ENCODE measurements at regions not wholly inside any gene's neighbourhood (a gene's known extent, or its start where the extent isn't known, plus 50 kb on each side); places are given as distances from the start of the nearest gene placed in this dataset.

- DNase-seq: no peak
Measured at GRCh38 chr7:47724335-47724982, 142.5 kb upstream of the TNS3 start.

GRCh38 chr7:47722126-47722525 lies 140.2 kb upstream of the TNS3 start:
- DNase-seq: no peak

- no peak for DNase-seq
Measured at GRCh38 chr7:47721670-47722069, 139.8 kb upstream of the TNS3 start.

- DNase-seq: no peak
Measured at GRCh38 chr7:47720907-47721244, 139.0 kb upstream of the TNS3 start.

- no peak for DNase-seq
Measured at GRCh38 chr7:47720141-47720906, 138.4 kb upstream of the TNS3 start.

GRCh38 chr7:47719675-47720074 lies 137.8 kb upstream of the TNS3 start:
- no peak for DNase-seq

GRCh38 chr7:47715631-47716068 lies 133.7 kb upstream of the TNS3 start:
- DNase-seq: no peak

GRCh38 chr7:47714669-47715607 lies 133.0 kb upstream of the TNS3 start:
- no peak for DNase-seq

- no peak for DNase-seq
Measured at GRCh38 chr7:47713595-47713994, 131.7 kb upstream of the TNS3 start.

GRCh38 chr7:47712416-47712815 lies 130.5 kb upstream of the TNS3 start:
- no peak for DNase-seq

- no peak for DNase-seq
Measured at GRCh38 chr7:47711776-47712175, 129.9 kb upstream of the TNS3 start.

- no peak for DNase-seq
Measured at GRCh38 chr7:47710201-47710935, 128.5 kb upstream of the TNS3 start.

GRCh38 chr7:47709451-47709850 lies 127.5 kb upstream of the TNS3 start:
- no peak for DNase-seq

GRCh38 chr7:47709051-47709450 lies 127.1 kb upstream of the TNS3 start:
- DNase-seq: no peak

- DNase-seq: no peak
Measured at GRCh38 chr7:47707583-47707982, 125.7 kb upstream of the TNS3 start.

GRCh38 chr7:47704936-47705335 lies 123.0 kb upstream of the TNS3 start:
- no peak for DNase-seq

- no peak for DNase-seq
Measured at GRCh38 chr7:47702080-47702479, 120.2 kb upstream of the TNS3 start.

- no peak for DNase-seq
Measured at GRCh38 chr7:47698386-47698785, 116.5 kb upstream of the TNS3 start.

GRCh38 chr7:47697543-47697942 lies 115.6 kb upstream of the TNS3 start:
- no peak for DNase-seq

GRCh38 chr7:47696152-47696710 lies 114.3 kb upstream of the TNS3 start:
- DNase-seq: no peak

GRCh38 chr7:47693216-47693615 lies 111.3 kb upstream of the TNS3 start:
- DNase-seq: no peak

- no peak for DNase-seq
Measured at GRCh38 chr7:47691988-47692387, 110.1 kb upstream of the TNS3 start.

Data from NCI-H2107 (cell line).